ENCODE measurements at regions not wholly inside any gene's neighbourhood (a gene's known extent, or its start where the extent isn't known, plus 50 kb on each side); places are given as distances from the start of the nearest gene placed in this dataset.

DNA sequence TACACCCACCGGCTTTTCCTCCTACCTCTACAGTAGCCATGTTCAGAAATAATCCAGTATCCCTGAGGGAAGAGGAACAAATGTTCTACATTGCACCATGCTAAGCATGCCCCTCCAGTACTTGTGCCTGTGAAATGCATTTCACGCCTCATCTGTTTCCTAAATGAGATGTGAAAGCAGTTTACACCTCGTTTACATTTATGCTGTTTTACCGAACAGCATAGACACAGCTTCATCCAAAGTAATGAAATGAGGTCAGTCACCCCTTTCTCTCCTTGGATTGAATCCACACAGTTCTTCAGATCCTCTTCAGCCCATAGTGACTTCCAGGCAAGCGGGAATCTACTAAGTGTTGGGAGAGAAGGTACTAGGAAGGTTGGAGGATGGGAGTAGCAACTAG is 514.3 kb downstream of the PDCD6IP start:
- no peak for DNase-seq (ENCODE audit: low read depth)
- TF ChIP-seq, protein P1, sequence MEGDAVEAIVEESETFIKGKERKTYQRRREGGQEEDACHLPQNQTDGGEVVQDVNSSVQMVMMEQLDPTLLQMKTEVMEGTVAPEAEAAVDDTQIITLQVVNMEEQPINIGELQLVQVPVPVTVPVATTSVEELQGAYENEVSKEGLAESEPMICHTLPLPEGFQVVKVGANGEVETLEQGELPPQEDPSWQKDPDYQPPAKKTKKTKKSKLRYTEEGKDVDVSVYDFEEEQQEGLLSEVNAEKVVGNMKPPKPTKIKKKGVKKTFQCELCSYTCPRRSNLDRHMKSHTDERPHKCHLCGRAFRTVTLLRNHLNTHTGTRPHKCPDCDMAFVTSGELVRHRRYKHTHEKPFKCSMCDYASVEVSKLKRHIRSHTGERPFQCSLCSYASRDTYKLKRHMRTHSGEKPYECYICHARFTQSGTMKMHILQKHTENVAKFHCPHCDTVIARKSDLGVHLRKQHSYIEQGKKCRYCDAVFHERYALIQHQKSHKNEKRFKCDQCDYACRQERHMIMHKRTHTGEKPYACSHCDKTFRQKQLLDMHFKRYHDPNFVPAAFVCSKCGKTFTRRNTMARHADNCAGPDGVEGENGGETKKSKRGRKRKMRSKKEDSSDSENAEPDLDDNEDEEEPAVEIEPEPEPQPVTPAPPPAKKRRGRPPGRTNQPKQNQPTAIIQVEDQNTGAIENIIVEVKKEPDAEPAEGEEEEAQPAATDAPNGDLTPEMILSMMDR (conservative IDR thresholded peaks at IDR 0.05; ENCODE audit: low read depth, low read length): no peak

DNA sequence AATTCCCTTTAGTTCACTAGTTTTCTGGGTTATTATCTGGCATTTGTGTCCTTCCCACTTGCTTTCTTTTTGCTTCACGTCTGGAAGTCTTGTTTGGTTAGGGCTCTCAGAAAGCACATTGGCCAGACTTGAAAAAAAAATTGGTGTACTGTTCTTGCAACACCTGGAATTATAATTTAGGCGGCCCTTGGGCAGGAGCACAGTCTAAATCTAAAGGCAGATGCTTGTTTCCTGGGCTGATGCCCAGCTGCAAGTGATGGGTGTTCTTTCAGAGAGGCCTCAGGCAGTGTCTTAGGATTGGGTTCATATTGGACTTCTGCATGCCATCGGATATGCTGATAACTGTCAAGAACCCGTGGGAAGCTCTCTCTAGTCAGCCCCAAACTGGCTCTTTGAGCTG is 521.5 kb downstream of the PDCD6IP start:
- H3K4me3 ChIP-seq (ENCODE audit: low read depth, low read length): no peak overlapping the region
- TF ChIP-seq, protein P1 (conservative IDR thresholded peaks at IDR 0.05; ENCODE audit: low read depth, low read length): no peak
- no peak for DNase-seq (ENCODE audit: low read depth)

More for the DNA sequence above, 514.3 kb downstream of the PDCD6IP start:
- no peak overlapping the region for H3K4me3 ChIP-seq (ENCODE audit: low read depth, low read length)

DNA sequence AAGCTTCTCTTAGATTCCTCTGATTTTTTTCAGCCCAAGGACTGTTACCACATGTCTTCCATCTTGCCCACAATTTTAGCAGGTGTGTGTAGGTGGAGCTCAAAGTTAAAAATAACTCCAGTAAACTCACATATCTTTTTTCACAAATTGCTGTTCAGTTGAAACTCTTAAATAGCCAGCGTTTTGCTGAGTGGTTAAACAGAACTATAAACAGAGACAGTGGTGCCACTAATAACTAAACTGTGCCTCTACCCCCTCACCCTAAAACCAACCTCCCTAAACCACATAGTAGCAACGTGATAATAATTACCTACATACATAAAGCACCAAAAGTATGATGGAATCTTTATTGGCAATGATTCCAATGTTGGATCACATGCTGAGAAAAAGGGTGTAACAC is 525.1 kb downstream of the PDCD6IP start:
- TF ChIP-seq, protein P1 (conservative IDR thresholded peaks at IDR 0.05; ENCODE audit: low read depth, low read length): no peak
- no peak for DNase-seq (ENCODE audit: low read depth)
- H3K4me3 ChIP-seq (ENCODE audit: low read depth, low read length): no peak overlapping the region

DNA sequence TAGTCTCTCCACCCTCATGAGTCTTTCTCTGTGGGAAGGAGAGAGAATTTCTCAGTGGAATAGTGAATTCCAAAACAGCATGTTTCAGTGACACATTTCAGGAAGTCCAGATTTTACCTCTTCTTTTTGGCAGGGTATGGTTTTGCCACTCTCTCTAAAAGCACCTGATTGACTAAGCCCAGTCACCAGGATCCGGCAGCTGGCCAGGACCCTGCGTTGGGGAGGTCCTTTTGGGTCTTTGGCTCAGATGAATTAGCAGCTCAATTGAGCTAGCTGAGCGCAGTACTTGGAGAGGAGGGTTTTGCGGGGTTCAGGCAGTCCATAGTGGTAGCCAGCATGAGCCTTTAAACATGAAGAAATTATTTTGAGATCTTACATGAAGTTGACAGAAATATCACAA is 548.2 kb downstream of the PDCD6IP start:
- no peak overlapping the region for H3K4me3 ChIP-seq (ENCODE audit: low read depth, low read length)
- TF ChIP-seq, protein P1 (conservative IDR thresholded peaks at IDR 0.05; ENCODE audit: low read depth, low read length): no peak
- DNase-seq (ENCODE audit: low read depth): no peak

DNA sequence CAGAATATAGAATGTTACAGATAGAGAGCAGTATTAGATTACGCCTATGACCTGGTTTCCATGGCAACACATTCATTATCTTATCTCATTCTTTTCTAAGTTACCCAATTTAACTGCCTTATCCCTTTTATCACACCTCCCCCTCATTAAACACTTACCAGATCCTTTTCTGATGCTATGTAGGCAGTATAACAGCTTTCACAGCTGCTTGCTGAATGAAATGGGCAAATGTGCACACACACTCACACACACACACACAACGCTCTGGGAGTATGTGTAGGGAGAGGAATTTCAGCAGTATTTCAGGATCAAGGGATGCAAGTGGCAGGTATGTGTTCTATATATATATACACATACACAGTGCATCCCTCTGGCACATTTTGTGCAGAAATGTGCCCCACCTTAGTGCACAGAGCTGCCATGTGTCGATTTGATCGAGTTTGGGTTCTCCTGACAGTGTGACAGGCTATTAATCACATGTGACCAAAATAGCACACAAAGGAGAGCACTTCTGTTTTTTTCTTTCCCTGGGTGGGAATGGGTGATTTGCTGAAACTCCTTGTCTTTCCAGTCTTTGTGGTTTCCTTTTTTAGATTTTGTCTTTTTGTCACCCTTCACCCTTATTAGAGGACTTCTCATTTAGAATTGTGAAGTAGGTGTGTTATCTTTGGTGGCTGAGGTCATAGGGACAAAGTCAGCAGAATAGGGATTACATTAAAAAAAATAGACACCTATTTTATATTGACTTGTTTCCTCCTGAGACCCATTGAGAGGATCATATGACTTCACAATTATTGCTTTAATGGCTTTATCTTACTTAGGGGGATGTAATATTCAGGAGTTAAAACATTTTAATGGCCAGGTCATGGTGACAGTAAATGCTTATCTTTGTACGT is 553.7 kb downstream of the PDCD6IP start:
- TF ChIP-seq, protein P1 (conservative IDR thresholded peaks at IDR 0.05; ENCODE audit: low read depth, low read length): no peak
- H3K4me3 ChIP-seq (ENCODE audit: low read depth, low read length): no peak overlapping the region
- DNase-seq (ENCODE audit: low read depth): no peak

DNA sequence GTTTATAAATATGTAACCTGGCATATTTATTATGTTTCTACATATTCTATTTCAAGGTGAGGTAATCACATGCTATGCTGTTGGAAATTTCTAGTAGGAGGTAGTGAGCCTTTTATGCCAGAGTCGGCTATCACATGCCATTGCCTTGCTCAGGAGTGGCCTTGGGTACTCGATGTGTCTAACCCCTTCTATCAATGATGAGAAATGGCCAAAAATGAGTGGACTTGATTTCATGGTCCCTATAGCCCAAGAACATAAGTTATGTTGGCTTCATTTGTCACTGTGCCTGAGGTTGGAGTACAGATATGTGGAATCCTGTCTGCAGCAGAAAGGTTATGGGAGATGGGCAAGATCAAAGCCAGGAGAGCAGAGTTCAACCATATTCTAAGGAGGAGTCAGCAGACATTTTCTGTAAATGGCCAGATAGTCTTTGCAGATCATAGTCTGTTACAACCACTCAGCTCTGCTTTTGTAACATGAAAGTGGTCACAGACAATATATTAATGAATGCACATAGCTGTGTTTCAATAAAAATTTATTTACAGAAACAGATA is 554.4 kb downstream of the PDCD6IP start:
- TF ChIP-seq, protein P1 (conservative IDR thresholded peaks at IDR 0.05; ENCODE audit: low read depth, low read length): no peak
- H3K4me3 ChIP-seq (ENCODE audit: low read depth, low read length): no peak overlapping the region
- DNase-seq (ENCODE audit: low read depth): no peak
